GM12878 (cell line): ENCODE measurements at regions not wholly inside any gene's neighbourhood (a gene's known extent, or its start where the extent isn't known, plus 50 kb on each side); places are given as distances from the start of the nearest gene placed in this dataset.

ENCODE experiments used
- ATAC-seq: fragments of 200-7000 bp; cut with Tn5 transposase; 3 replicates; pipeline ENCODE4 v1.9.1; 2020; ENCODE audit warnings: mild to moderate bottlenecking, moderate library complexity
- BruUV-seq: library from RNA; stranded (reverse); fragments of 400-500 nt; replicated peaks from 2 replicates; lab custom pipeline; 2021; lab: Mats Ljungman, UMichigan
- CTCF ChIA-PET: fragments of 300-600 bp; sonication (Branson Sonifier 250); formaldehyde crosslinking; extraction: SDS; loops from one replicate; lab custom pipeline; 2021; ENCODE audit warnings: inconsistent platforms; lab: Yijun Ruan, JAX
- POLR2A ChIA-PET: fragments of 350-600 bp; formaldehyde crosslinking; extraction: SDS; loops from one replicate; lab custom pipeline; 2021; ENCODE audit warnings: inconsistent platforms; lab: Charles Lee
- RAD21 ChIA-PET: fragments of 300-600 bp; sonication (Branson Sonifier 250); formaldehyde crosslinking; loops from one replicate; lab custom pipeline; 2023; ENCODE audit warnings: antibody characterized with exemption; ENCODE audit not compliant: unreplicated experiment; lab: Charles Lee
- SMC1A ChIA-PET: fragments of 300-600 bp; sonication (Branson Sonifier 250); formaldehyde crosslinking; loops from one replicate; lab custom pipeline; 2023; ENCODE audit not compliant: unreplicated experiment, uncharacterized antibody; lab: Charles Lee
- DNase-seq: peaks from one replicate; pipeline ENCODE4 v3.0.0-alpha.2; 2011; ENCODE audit warnings: low read depth, low spot score
- FAIRE-seq: peaks from 3 replicates; lab custom pipeline; 2011; peaks lifted over from hg19 to GRCh38; lab: Jason Lieb, UNC
- H2AFZ ChIP-seq: 2 replicates; pipeline ENCODE4 v1.6.0; 2011; ENCODE audit warnings: low read depth, low read length, control low read depth; ENCODE audit not compliant: control insufficient read depth
- H3K27ac ChIP-seq: 2 replicates; pipeline ENCODE4 v1.5.1; 2011; ENCODE audit warnings: control low read depth; ENCODE audit not compliant: control insufficient read depth, insufficient read depth
- H3K27me3 ChIP-seq, 2 experiments: replicated peaks in 1 of 2; 2 replicates each; pipeline versions ENCODE4 v1.6.0 to v1.6.1; 2011; ENCODE audit warnings: low read length in 1 of 2; ENCODE audit not compliant: control insufficient read depth in 2 of 2, insufficient read depth in 2 of 2
- H3K36me3 ChIP-seq, 2 experiments: 2 replicates each; pipeline ENCODE4 v1.5.1; 2011; ENCODE audit warnings: low read length in 1 of 2; ENCODE audit not compliant: control insufficient read depth in 2 of 2, insufficient read depth in 2 of 2
- H3K4me1 ChIP-seq: 2 replicates; pipeline ENCODE4 v1.6.1; 2011; ENCODE audit warnings: mild to moderate bottlenecking, low read length, moderate library complexity, mixed read lengths; ENCODE audit not compliant: control insufficient read depth, insufficient read depth
- H3K4me2 ChIP-seq: 2 replicates; pipeline ENCODE4 v1.6.0; 2011; ENCODE audit warnings: control low read depth; ENCODE audit not compliant: control insufficient read depth, insufficient read depth
- H3K4me3 ChIP-seq: fragments of 200-600 bp; sonication (generic); 2 replicates; pipeline ENCODE4 v1.5.1; 2016
- H3K79me2 ChIP-seq: 2 replicates; pipeline ENCODE4 v1.6.0; 2011; ENCODE audit warnings: low read length; ENCODE audit not compliant: control insufficient read depth, insufficient read depth
- H3K9ac ChIP-seq: 2 replicates; pipeline ENCODE4 v1.8.0; 2011; ENCODE audit warnings: low read length, control low read depth, mixed read lengths; ENCODE audit not compliant: control insufficient read depth, insufficient read depth
- H3K9me3 ChIP-seq: replicated peaks from 3 replicates; pipeline ENCODE4 v1.5.1; 2011; ENCODE audit warnings: mild to moderate bottlenecking, low read length; ENCODE audit not compliant: control insufficient read depth, insufficient read depth
- H4K20me1 ChIP-seq: 2 replicates; pipeline ENCODE4 v1.6.0; 2011; ENCODE audit not compliant: control insufficient read depth, insufficient read depth
- CHD2 ChIP-seq: IDR thresholded peaks from 2 replicates; pipeline ENCODE4 v1.6.1; 2011; ENCODE audit warnings: low read depth, low read length, improper control_type of control experiment, borderline replicate concordance
- E2F4 ChIP-seq: IDR thresholded peaks from 2 replicates; pipeline ENCODE4 v1.6.1; 2012; ENCODE audit warnings: low read depth, low read length, improper control_type of control experiment
- FOXM1 ChIP-seq: IDR thresholded peaks from 2 replicates; pipeline ENCODE4 v1.6.1; 2012; ENCODE audit warnings: low read depth, mild to moderate bottlenecking, inconsistent platforms, low read length, moderate library complexity
- GATAD2B ChIP-seq: fragments of 450-650 bp; conservative IDR thresholded peaks from 2 replicates; pipeline ENCODE4 v1.6.1; 2017; ENCODE audit warnings: low read depth, mild to moderate bottlenecking, moderate library complexity
- LARP7 ChIP-seq: fragments of 450-650 bp; IDR thresholded peaks from 2 replicates; pipeline ENCODE4 v1.6.1; 2017; ENCODE audit warnings: mild to moderate bottlenecking
- MEF2B ChIP-seq: fragments of 450-650 bp; IDR thresholded peaks from 2 replicates; pipeline ENCODE4 v1.6.1; 2018; ENCODE audit warnings: mild to moderate bottlenecking, moderate library complexity; ENCODE audit not compliant: partially characterized antibody, poor library complexity, severe bottlenecking
- NRF1 ChIP-seq: conservative IDR thresholded peaks from 2 replicates; pipeline ENCODE4 v1.6.1; 2011; ENCODE audit warnings: mild to moderate bottlenecking, low read depth, low read length, improper control_type of control experiment
- POLR2AphosphoS5 ChIP-seq: IDR thresholded peaks from 2 replicates; pipeline ENCODE4 v1.6.1; 2011; ENCODE audit warnings: mild to moderate bottlenecking, low read length, inconsistent platforms
- RB1 ChIP-seq: fragments of 450-650 bp; formaldehyde crosslinking; IDR thresholded peaks from 2 replicates; pipeline ENCODE4 v1.6.1; 2017; ENCODE audit warnings: mild to moderate bottlenecking, borderline replicate concordance
- RCOR1 ChIP-seq: conservative IDR thresholded peaks from 2 replicates; pipeline ENCODE4 v1.6.1; 2012; ENCODE audit warnings: low read depth, low read length, improper control_type of control experiment
- SIX5 ChIP-seq: IDR thresholded peaks from 2 replicates; pipeline ENCODE4 v1.6.1; 2011; ENCODE audit warnings: mild to moderate bottlenecking, low read depth, low read length, moderate library complexity; ENCODE audit not compliant: severe bottlenecking
- SRF ChIP-seq, 2 experiments: IDR thresholded peaks; 2 replicates each; pipeline ENCODE4 v1.6.1; 2011; ENCODE audit warnings: low read depth in 2 of 2, low read length in 2 of 2, mild to moderate bottlenecking in 1 of 2, moderate library complexity in 1 of 2
- STAT3 ChIP-seq: IDR thresholded peaks from 2 replicates; pipeline ENCODE4 v1.6.1; 2011; ENCODE audit warnings: low read depth, low read length, improper control_type of control experiment
- TAF1 ChIP-seq: IDR thresholded peaks from 2 replicates; pipeline ENCODE4 v1.6.1; 2011; ENCODE audit warnings: mild to moderate bottlenecking, low read depth, low read length, borderline replicate concordance
- TCF3 ChIP-seq: IDR thresholded peaks from 2 replicates; pipeline ENCODE4 v1.6.1; 2012; ENCODE audit warnings: low read depth, mild to moderate bottlenecking, low read length, borderline replicate concordance; ENCODE audit not compliant: insufficient read depth
- ZNF24 ChIP-seq: fragments of 450-650 bp; IDR thresholded peaks from 2 replicates; pipeline ENCODE4 v1.6.1; 2017; ENCODE audit warnings: antibody characterized with exemption, mild to moderate bottlenecking
- WGBS: methylation state at CpG from one replicate; pipeline ENCODE4 v1.1.6; 2016; ENCODE audit warnings: low lambda C conversion rate; ENCODE audit not compliant: insufficient replicate concordance, insufficient coverage; ENCODE audit errors: missing lambda C conversion rate; 5-methylcytosine and 5-hydroxymethylcytosine counted together
- in situ Hi-C: fragments of 300-500 bp; cut with MboI; formaldehyde crosslinking; loops from 9 replicates; pipeline ENCODE4 v1.14.3; 2018; ENCODE audit warnings: mixed read lengths
- intact Hi-C: fragments of 100-400 bp; cut with micrococcal nuclease; formaldehyde crosslinking; loops from one replicate; pipeline ENCODE4 v1.14.2; 2022; ENCODE audit not compliant: unreplicated experiment
- TF ChIP-seq, protein P1 (sequence below): fragments of 450-650 bp; IDR thresholded peaks from 2 replicates; pipeline ENCODE4 v1.6.1; 2017; ENCODE audit warnings: antibody characterized with exemption, mild to moderate bottlenecking, moderate library complexity
- TF ChIP-seq, protein P2 (sequence below): fragments of 450-650 bp; IDR thresholded peaks from 2 replicates; pipeline ENCODE4 v1.6.1; 2017; ENCODE audit warnings: borderline replicate concordance

DNA sequence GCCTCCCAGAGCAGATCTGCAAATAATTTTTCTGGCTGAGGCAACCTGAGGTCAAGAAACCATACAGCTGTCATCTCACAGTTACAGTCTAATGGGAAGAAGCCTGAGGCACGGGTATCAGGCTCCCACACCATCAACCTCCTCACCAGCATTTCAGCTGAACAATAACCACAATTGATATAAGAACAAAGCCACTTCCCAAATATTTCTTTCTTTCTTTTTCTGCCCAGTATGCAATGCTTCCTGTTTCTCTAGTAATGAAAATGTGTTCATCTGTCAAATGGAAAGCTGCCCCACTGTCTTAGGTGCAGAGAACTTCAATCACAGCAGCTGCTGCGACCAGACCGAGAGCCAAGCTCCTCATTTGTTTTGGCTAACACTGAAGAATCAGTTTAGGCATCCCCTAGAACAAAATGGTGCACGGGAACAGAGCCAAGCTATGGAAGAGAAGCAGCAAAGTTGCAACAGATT, 108.4 kb downstream of the BLID start (continued):
- no peak for TF ChIP-seq ZNF24
- TF ChIP-seq FOXM1, result no peak
- no peak for TF ChIP-seq RB1
- TF ChIP-seq, all 136 proteins: peak for 0

DNA sequence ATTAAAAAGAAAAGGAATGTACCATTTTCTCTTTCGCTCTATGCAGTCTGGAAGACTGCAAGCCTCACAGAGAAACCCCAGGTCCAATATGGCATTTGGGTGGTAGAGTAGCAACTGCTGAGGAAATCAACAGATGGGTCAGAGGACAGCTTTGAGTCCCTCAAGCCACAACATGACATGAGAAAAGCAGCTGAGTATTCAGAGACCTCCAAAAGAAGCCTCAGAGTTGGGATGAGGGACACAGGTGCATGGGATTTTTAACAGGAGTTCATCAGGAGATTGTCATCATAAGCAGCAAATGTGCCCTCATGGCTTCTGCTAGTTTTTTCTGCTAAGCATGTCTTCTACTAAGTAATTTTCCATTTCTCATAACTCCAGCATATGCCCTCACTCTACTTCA, 111.6 kb downstream of the BLID start:
- no peaks in the 10 kb centered on the region for H3K9me3 ChIP-seq
- CTCF ChIA-PET, result no interaction called here
- H3K27ac ChIP-seq, result no peak overlapping the region
- SMC1A ChIA-PET, result no interaction called here
- POLR2A ChIA-PET, result no interaction called here
- no peak overlapping the region for H3K4me3 ChIP-seq
- no peaks in the 10 kb centered on the region for H3K4me1 ChIP-seq
- H3K4me2 ChIP-seq, result no peak overlapping the region
- no peaks in the 10 kb centered on the region for H3K36me3 ChIP-seq
- 0% methylated on average over 1 of the region's 1 CpG for WGBS
- H3K27me3 ChIP-seq, result no peaks in the 10 kb centered on the region
- no peak overlapping the region for H2AFZ ChIP-seq
- H3K79me2 ChIP-seq, result no peaks in the 10 kb centered on the region
- FAIRE-seq, result no peak
- BruUV-seq, result no TSS peak
- no peak for ATAC-seq
- DNase-seq, result no peak
- H3K9ac ChIP-seq, result no peak overlapping the region
- RAD21 ChIA-PET, result no interaction called here
- in situ Hi-C loops, result no loop called here
- no peaks in the 10 kb centered on the region for H4K20me1 ChIP-seq
- intact Hi-C loops, result no loop called here
- TF ChIP-seq, protein P1, sequence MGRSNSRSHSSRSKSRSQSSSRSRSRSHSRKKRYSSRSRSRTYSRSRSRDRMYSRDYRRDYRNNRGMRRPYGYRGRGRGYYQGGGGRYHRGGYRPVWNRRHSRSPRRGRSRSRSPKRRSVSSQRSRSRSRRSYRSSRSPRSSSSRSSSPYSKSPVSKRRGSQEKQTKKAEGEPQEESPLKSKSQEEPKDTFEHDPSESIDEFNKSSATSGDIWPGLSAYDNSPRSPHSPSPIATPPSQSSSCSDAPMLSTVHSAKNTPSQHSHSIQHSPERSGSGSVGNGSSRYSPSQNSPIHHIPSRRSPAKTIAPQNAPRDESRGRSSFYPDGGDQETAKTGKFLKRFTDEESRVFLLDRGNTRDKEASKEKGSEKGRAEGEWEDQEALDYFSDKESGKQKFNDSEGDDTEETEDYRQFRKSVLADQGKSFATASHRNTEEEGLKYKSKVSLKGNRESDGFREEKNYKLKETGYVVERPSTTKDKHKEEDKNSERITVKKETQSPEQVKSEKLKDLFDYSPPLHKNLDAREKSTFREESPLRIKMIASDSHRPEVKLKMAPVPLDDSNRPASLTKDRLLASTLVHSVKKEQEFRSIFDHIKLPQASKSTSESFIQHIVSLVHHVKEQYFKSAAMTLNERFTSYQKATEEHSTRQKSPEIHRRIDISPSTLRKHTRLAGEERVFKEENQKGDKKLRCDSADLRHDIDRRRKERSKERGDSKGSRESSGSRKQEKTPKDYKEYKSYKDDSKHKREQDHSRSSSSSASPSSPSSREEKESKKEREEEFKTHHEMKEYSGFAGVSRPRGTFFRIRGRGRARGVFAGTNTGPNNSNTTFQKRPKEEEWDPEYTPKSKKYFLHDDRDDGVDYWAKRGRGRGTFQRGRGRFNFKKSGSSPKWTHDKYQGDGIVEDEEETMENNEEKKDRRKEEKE, result no peak
- TF ChIP-seq STAT3 (no peak), GATAD2B (no peak), MEF2B (no peak), POLR2AphosphoS5 (no peak), SIX5 (no peak), TAF1 (no peak), LARP7 (no peak), TCF3 (no peak), CHD2 (no peak), E2F4 (no peak), NRF1 (no peak), SRF (IDR thresholded peaks at IDR 0.05; ENCODE audit: low read depth in 2 of 2, low read length in 2 of 2) (no peak), RCOR1 (no peak)
- TF ChIP-seq, protein P2, sequence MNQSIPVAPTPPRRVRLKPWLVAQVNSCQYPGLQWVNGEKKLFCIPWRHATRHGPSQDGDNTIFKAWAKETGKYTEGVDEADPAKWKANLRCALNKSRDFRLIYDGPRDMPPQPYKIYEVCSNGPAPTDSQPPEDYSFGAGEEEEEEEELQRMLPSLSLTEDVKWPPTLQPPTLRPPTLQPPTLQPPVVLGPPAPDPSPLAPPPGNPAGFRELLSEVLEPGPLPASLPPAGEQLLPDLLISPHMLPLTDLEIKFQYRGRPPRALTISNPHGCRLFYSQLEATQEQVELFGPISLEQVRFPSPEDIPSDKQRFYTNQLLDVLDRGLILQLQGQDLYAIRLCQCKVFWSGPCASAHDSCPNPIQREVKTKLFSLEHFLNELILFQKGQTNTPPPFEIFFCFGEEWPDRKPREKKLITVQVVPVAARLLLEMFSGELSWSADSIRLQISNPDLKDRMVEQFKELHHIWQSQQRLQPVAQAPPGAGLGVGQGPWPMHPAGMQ, result no peak
